Activated gamma-delta T cell treated with Interleukin-2 at 50 U/mL for 16 hours (primary cell): ENCODE measurements at regions not wholly inside any gene's neighbourhood (a gene's known extent, or its start where the extent isn't known, plus 50 kb on each side); places are given as distances from the start of the nearest gene placed in this dataset.

Experiments used
- DNase-seq: peaks from one replicate; pipeline ENCODE4 v3.0.0-alpha.2; 2020

DNA sequence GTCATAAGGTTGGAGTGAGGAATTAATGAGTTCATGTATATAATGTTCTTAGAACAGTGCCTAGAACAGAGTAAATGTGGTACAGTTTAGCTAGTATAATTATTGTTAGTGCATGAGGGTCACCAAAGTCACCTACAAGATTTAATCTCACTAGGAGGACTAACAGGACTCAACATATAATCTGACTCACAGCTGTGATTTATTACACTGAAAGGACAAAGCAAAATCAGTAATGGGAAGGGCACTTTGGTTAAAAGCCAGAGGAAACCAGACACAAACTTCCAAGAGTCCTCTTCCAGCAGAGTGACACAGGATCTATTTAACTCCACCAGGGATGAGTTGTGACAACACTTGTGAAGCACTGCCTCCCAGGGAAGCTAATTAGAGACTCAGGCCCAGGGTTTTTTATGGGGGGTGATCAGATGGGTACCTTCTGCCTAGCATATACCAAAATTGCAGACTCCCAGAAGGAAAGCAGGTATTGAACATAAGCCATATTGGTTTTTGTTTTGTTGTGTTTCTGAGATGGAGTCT lies 341.2 kb upstream of the DACH1 start:
- DNase-seq, result no peak

DNA sequence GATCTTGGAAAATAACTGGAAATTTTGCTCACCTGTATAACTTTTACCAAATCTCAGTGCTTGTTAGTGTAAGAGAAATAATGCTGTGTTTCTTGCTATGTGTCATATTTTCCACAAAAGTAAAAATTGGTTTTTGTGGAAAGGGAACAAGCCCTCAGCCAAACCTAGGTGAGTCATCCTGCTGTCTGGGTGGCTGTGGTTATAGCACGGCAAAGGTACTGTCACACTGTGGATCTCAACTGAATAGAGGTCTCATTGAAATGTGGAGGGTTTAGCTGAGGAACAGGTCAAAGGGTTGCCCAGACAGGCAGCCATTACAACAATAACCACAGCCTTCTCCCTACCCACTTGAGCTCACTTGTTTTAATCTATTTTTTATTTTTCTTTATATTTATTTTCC lies 338.8 kb upstream of the DACH1 start:
- no peak for DNase-seq

DNA sequence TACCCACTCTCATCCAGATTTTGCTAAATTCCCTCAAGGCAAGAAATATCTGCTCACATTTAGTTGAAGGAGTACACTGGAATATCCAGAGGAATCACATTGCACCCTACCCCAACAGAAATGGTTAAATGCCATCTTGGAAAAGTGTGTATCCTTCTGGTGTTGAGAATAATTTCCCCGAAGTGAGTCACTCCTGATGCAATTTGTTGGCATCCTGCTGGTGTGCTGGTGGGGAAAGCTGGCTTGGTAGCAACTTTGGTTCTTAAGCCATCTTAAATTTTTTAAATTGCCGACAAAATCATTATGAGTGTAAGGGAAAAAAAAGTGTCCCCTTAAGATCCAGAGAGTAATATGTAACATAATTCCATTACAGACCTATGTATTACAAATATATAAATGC lies 337.3 kb upstream of the DACH1 start:
- DNase-seq, result no peak

DNA sequence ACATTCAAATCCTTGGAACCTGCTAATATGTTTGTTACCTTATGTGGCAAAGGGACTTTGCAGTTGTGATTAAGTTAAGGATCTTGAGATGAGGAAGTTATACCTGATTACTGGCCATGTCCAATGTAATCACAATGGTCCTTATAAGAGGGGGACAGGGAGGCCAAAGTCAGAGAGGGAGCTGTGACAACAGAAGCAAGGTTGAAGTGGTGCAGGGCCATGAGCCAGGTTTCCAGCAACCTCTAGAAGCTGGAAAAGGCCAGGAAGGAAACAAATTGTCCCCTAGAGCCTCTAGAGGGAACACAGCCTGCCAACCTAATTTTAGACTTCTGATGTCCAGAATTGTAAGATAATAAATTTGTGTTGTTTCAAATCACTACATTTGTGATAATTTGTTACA lies 334.7 kb upstream of the DACH1 start:
- no peak for DNase-seq

DNA sequence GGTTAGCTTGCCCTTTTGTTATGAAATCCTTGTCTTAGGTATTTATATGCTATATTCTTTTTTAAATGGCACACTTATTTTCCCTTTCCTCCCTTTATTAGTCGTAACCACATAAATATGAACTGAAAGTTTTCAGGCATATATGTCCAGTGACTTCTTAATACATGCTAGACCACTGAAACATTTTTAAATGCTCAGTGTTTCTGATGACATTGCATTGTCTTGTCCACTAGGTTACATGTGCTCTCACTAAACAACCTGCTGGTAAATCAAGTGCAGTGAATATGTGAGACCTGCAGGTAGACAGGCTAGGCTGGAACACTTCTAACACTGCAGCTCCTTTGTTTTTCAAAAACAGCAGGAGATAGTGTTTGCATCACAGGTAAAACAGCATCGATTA lies 332.6 kb upstream of the DACH1 start:
- DNase-seq, result no peak

DNA sequence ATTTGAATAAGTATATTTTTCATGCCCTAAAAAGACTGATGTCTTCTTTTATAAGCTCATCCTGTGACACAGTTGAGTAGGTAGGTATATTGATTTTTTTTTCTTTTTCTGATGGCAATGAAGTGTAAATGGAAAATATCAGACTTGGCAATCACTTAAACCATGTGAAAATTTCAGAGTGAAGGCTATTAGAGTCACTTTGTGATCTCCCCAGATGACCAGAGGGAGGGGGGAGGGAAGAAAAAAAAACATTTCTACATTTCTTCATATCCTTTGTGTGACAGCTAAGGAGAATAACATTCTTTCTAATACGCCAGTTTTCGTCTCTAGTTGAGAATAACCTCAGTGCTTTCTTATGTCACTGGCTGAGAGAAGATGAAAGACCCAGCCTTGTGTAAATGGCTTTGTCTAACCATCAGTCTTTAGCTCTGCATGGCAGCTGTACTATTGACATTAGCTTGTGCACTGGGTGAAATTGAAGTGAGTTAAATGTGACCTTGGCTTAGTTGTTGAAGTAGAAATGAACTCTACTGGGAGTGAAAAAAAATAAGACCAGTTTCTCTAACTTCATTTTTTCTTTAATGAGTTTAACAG lies 332.1 kb upstream of the DACH1 start:
- DNase-seq, result no peak

DNA sequence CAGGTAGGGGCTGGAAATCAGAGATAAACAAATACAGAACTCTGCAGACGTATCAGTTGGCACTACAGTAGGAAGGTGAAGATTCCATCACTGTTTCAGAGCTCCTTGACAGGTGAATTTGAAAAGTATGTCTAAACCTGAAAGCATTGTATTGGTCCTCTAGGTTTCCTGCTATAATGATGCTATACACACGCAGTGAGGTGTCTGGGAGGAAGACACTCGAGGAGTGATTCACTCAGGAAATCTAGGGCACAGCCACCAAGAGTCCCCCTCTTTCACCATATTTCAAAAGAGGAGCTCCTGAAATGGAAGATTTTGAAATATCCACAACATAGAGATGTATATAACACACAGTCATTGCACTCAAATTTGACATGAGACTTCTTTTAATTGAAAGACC lies 331.0 kb upstream of the DACH1 start:
- DNase-seq, result no peak

DNA sequence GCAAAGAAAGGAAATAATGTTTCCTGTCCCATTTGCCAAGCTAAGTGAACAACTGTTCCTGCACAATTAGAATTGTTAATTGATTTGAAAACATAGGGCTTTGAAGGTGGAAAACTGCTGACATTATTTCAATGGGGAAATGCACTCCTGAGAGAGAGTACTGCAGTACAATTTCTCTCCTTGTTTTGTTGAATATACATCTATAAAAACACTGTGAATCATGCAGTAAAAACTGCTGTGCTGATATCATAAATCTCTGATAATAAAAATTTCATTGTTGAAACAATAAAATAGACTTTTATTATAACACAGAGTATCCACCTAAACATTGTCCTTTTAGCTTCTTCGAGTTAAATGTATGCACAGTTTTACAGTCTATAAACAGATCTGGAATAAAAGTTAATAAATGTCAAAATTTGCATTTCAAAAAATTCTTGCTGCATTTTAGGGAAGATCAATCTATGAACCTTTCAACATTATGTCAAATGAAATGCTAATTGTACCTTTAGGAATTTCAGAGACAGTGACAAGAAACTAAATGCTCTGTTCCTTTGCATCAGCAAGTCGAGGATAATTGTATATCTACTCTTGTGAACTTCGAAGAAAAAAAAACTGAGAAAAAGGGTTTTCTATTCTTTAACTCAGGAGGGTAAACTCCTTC lies 328.2 kb upstream of the DACH1 start:
- DNase-seq, result no peak

DNA sequence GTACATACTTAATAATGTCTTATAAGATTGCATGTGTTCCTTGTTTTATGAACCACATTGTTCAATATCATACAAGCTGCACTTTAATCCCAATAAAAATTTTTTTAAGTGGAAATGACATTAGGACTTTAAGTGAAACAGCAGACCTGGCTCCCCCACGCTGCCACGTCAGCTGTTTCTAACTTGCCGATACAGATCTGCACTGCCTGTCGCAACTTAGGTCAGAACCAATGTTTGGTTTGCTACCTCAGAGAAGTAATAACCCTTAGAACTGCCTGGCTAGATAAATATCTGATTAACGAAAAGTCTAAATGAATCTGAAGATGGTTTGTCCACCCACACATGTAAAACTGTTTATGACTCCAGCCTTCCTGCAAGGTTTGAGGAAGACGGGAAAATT lies 327.5 kb upstream of the DACH1 start:
- no peak for DNase-seq

DNA sequence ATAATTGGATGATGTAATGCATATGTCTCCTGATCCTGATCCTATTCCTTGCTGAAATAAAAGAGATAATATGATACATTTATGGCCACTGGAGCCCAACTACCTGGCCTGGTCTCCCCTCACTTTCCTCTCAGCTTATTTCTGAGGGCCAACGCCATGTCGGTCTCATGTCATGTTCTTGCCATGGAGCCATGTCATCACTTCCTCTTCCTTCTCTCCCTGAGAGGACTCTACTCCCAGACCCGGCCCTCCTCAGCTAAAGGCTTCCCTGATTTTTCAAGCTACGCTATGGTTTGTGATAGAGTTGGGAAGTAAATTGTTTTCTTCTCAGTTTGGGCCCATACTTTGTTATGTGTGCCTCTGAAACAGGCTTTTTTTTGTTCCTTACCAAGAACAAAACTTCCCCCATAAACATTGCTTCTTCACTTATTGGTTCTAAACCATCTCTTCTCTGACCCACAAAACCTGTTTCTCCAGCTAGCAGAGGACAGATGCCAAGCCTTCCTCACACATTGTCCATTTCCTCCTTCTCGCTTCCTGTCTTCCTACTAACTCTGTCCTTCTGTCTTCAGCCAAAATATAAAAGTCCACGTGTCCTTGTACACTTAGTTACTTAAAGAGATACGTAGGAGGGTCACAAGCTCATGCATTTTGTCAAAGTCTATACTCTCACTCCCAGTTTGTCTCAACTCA lies 319.9 kb upstream of the DACH1 start:
- no peak for DNase-seq

DNA sequence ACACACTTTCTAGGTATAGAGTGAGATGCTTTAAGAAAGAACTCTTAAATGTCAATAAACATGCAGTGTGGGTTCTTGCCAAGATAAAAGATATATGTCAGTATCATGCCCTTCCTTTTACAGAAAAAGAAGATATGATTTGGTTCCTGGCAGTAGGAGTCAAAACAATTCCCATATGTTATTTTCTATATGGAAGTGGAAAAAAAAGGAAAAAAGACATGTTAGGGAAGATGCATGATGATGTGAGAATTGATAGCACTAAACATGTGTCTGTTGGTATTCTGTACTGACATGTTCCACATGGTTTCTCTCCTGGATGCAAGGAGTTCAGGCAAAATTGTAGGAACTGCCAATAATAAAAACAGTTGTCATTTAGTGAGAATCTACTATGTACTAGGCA lies 318.8 kb upstream of the DACH1 start:
- no peak for DNase-seq

DNA sequence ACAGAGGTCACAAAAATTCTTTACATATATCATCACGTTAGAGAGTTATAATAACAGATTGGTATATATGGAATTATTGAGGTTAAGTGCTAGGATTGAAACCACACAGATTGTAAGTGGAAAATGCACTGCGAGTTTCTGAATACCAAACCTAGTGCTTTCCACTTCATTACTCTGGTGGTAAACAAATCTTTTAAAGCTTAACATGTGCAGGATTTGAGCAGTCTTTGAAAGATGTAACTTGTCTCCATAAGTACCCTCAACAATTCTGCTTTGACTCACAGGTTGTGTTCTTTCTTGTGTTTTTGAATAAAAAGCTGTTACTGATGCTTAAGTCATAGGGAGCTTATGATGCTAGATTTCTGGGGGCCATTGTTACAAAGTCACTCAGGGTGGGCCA lies 314.7 kb upstream of the DACH1 start:
- no peak for DNase-seq

DNA sequence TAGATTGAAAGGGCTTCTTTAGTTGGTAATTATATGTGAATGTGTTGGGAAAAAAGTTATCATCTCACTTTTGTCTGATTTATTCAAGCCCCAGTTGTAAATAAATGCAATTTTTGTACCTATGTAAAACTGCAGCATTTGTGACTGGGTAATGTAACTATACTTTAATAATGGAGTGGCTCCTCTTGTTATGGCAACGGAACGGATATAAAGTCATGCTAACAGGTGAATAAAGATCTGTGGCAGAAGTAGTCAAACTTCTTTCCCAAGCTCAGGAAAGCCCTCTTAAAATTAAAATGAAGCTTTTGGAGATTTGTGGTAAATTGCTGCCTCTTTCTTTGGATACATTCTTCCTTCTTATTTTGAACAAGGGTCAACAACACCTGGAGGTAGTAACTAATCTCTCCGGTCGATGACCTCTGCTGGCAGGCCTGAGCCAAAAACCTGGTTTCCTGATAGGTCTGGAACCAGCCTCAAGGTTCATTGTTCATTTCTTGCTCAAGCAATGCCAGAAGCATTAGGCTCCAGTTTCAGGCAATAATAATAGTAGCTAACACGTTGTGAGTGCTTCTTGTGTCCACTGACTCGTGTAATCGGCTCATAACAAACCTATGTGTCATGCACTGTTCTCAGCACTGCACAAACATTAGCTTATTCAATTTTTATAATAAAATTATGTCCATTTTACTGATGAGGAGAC lies 313.4 kb upstream of the DACH1 start:
- DNase-seq, result no peak

DNA sequence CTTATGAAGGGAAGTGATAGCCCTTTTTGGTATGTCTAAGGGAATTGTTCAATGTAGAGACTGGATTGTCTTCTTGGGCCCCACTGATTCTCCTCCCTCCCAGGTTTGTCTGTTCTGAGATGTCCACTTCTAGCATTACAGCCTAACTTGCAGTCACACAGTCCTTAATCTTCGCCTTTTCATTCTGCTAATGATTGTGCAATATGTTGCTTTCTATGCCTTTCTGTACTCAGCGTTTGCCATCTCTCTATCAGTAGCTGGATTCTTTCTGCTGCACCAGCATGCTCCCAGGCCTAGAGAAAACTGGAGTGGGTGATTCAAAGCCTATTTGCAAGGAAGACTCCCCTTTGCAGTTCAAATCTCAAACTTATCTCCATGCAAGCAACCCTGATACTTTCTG lies 307.5 kb upstream of the DACH1 start:
- no peak for DNase-seq

DNA sequence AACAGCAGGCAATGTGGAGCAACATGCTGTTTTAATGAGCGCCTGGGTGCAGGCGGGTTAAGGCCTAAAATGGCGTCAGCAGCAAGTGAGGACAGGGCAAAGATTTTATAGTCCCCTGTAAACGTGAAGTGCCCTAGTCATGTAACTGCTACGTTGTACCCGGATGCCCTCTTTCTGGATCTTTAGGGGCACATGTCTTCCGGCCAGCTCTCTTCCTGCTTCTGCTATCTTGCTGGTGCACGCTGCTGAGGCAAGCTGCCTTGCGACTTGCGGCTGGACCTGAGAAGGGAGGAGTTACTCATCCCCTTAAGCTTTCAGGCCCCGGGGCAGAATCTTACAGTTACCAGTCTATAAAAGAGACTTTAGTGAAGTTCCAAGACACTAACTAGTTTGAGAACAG lies 303.6 kb upstream of the DACH1 start:
- DNase-seq, result no peak

DNA sequence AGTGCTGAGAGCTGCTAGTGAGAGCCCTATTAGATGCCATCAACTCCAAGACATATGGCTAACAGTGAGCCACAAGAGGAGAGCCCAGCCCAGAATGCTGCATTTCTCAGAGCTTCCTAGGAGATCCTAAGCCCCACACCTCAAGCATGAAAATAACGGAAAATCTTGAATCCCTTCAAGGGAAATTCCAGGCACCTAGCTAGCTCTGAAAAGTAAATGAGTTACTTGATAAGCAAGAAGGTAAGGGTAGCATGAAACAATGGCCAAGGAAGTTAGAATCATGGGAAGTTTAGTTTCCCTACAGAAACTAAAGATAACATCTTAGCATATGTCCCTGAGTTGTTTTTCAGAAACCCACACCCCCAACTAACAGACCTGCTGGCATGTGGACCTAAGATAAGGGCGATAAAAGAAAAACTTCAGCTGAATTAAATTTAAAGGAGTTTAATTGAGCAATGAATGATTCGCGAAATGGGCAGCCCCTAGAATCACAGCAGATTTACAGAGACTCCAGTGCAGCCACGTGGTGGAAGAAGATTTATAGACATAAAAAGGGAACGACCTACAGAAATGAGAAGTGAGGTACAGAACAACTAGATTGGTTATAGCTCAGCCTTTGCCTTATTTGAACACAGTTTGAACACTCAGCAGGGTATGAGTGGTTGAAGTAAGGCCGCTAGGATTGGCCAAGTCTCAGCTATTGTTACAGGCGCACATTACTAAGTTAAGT lies 301.3 kb upstream of the DACH1 start:
- no peak for DNase-seq

DNA sequence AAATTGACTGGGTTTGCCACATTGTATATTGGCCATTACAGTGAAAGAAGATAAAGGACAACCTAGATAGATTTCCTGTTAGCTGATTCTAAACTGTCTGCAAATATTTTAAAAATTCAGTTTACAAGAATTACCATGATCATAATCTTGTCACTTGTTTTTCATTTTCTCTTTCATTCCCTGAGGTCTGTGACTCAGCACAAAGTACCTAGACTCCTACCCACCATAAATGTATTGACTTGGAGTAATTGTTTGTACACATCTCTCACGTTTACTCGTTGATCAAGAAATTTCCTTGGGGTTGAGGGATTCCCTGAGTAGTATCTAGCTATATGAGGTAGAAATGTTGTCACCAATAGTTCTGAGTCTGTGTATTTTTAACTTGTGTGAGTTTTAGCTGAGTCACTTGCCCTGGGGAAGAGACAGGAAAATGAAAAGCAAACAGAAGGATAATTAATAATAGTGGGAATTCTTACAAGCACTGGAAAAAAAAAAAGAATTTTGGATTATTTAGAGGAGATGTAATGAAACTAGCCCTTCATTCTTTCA lies 299.2 kb upstream of the DACH1 start:
- DNase-seq, result no peak

DNA sequence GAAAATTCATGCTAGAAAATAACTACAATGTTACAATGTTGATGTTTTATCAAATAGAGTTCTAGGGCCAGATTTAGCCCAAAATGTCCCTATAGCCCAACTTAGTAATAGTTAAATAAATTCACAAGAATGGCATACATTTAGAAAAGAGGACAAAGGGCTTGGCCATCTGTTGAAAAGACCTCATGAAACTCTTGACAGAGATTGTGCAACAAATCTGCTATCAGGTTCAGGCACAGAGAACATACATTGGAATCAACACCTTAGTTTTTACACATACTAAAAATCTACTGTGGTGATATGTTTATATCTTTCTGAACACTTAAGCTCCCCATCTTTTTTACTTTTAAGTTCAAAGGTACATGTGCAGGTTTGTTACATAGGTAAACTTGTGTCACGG lies 298.3 kb upstream of the DACH1 start:
- no peak for DNase-seq

DNA sequence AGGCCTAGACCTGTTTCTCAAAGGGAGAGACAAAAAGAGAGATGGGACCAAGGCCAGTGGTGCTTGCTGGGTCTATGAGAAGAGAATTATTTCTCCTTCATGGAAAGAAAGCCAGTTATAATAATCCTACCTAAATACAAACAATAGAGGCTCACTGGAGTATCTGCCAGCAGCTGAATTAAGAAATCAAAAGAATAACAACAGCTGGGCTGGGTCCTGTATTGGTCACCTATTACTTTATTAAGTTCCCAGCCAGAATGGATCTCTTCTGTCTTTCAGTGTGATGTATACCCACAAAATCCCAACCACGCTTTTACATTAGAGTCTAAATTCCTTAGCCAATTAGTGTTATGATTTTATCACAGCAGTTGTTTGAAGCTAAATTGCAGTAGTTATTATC lies 297.8 kb upstream of the DACH1 start:
- no peak for DNase-seq

DNA sequence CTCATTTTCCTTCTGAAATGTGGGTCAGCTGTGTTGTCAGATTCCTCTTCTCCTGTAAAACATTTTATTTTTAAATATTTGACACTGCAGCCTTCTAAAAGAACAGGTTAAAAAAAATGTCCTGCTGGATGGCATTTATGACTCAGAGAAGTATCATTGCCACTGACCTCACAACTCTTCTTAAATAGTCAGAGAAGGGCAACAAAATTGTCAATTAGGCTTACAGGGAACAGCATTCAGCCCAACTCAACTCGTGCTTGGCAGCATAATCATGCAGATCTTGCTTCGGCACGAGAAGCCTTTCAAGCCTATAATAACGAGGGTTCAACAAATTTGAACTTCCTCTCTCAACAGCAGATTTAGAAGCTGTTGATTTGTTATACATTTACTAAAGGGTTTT lies 296.7 kb upstream of the DACH1 start:
- DNase-seq, result no peak

DNA sequence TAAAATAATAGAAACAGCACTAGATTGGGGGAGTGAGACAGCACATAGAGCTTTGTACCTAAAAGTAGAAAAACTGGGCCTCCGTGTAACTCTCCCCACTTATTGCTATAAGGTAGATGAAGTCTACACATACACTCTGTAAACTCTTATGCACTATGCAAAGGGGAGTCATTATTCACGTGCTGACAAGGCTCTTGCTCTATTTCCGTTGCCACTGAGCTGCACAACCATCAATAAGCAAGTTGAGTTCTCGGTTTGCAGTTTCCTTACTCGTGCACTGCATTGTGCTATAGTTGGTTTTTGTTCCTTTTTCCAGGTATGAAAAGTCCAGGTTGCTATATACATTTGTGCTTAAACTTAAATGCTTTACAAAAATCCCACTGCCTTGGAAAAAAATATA lies 294.0 kb upstream of the DACH1 start:
- DNase-seq, result no peak

DNA sequence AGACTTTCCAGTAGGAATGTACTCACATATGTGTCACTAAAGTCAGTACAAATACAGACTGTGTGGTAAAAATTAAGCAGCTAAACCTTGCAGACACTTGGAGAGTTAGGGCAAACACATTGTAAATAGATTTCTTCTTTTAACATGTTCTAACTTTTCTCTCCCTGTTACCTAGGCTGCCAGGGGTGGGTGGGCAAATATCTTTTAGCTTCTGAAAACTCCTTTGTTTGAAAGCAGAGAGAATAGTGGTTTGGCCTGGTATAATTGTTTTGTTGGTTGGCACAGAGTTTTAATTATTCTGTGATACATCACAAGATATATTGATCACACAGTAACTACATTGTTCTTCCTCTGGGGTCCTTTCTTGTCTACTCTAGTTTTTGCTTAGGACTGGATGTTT lies 289.8 kb upstream of the DACH1 start:
- no peak for DNase-seq

DNA sequence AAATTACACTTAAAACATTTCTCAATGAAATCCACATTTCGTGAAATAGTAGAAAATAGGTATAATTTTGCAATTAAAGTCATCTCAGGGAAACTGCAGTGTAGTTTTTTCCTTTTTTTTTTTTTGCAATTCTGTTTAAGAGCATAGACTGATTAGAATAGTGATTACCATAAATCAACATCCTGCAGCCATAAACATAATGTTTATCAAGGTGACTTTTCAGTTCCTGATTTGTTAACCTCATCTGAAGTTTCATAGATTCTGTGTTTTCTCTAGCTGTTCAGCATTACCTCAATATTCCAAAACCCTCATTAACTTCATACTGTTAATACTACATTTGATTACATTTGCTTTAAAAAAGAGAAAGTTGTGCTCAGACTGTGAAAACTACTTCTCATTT lies 286.3 kb upstream of the DACH1 start:
- no peak for DNase-seq
